ENCODE measurements at regions not wholly inside any gene's neighbourhood (a gene's known extent, or its start where the extent isn't known, plus 50 kb on each side); places are given as distances from the start of the nearest gene placed in this dataset.
"Not testable (repeated sequence)": the region's sequence is repeated elsewhere in the genome, so short reads cannot be mapped to it uniquely, and the experiment has no call there.

DNA sequence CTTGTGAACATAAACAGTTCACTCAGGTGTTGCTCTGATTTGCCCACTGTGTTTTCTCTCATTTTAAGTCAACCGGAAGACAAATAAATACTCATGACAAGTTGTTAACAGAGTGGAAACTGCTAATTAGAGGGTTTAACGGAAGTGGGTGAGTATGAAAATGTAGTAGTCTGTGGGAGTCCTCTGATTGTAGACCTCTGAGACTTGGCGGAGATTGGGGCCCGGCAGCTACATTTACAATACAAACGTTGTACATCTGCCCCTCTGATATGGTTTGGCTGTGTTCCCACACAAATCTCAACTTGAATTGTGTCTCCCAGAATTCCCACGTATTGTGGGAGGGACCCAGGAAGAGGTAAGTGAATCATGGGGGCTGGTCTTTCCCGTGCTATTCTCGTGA is 107.3 kb upstream of the FAM98A start:
- no peak overlapping the region for H3K4me3 ChIP-seq (replicated peaks; ENCODE audit: low read depth, low read length)
- no peak for DNase-seq (ENCODE audit: extremely low read depth, low read depth)
- TF ChIP-seq, protein P1, sequence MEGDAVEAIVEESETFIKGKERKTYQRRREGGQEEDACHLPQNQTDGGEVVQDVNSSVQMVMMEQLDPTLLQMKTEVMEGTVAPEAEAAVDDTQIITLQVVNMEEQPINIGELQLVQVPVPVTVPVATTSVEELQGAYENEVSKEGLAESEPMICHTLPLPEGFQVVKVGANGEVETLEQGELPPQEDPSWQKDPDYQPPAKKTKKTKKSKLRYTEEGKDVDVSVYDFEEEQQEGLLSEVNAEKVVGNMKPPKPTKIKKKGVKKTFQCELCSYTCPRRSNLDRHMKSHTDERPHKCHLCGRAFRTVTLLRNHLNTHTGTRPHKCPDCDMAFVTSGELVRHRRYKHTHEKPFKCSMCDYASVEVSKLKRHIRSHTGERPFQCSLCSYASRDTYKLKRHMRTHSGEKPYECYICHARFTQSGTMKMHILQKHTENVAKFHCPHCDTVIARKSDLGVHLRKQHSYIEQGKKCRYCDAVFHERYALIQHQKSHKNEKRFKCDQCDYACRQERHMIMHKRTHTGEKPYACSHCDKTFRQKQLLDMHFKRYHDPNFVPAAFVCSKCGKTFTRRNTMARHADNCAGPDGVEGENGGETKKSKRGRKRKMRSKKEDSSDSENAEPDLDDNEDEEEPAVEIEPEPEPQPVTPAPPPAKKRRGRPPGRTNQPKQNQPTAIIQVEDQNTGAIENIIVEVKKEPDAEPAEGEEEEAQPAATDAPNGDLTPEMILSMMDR (IDR thresholded peaks at IDR 0.05; ENCODE audit: low read depth, low read length, missing control alignments), result no peak

DNA sequence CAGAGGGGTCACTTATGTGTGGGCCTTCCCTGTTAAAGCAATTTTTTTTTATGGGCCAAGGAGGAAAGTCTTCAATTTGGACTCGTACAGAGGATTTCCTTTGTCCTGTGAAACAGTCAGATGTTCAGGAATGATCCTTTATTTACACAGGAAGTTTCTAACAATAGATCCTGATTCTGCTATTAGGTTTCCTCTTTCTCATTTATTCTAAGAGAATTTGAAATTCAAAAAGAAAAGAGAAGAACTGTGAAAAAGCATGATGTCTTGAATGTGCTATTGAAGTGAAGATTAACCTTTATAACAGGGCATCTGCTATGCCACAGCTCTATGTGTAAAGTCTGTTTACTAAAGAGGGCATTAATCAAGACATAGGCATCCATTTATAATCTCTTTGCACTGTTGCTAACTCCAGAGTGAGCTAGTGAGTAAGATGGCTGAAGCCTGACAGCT is 105.3 kb upstream of the FAM98A start:
- DNase-seq (ENCODE audit: extremely low read depth, low read depth), result no peak
- no peak overlapping the region for H3K4me3 ChIP-seq (replicated peaks; ENCODE audit: low read depth, low read length)
- TF ChIP-seq, protein P1 (IDR thresholded peaks at IDR 0.05; ENCODE audit: low read depth, low read length, missing control alignments), result no peak

DNA sequence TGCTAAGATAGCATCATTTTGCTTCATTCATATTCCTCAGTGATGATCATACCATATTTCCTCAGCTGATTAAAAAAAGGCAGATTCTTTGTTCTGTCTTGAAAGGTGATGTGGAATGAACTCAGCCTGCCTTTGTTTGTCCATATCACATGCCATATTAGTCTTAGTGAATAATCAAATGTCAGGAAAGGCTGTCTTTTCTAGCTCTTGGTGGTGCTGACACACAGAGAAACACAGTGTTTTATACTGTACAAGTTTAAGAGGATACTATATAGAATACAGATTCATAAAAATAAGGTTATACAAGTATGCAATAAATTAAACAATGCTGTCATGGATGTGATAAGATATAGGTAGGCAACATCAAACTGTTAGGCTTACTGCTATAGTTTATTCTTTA is 97.1 kb upstream of the FAM98A start:
- no peak for DNase-seq (ENCODE audit: extremely low read depth, low read depth)
- TF ChIP-seq, protein P1 (IDR thresholded peaks at IDR 0.05; ENCODE audit: low read depth, low read length, missing control alignments), result no peak
- H3K4me3 ChIP-seq (replicated peaks; ENCODE audit: low read depth, low read length), result no peak overlapping the region

DNA sequence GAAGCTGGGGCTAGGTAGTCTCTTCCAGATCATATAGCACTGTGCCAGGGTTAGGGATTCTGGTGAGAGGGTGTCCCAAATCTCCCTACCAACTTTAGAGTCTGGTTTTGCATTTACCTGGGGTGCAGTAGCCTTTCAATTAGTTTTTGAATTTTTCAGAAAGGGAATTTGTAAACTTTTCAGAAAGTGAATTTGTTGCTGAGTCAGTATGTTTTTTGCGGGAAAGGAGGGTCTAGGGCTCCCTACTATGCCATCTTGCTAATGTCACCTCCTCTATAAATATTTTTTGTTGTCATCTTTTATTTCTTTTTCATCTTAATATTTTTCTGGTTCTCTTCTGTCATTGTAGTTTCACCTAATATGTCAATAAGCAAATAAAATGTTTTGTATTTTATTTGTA is 95.8 kb upstream of the FAM98A start:
- no peak overlapping the region for H3K4me3 ChIP-seq (replicated peaks; ENCODE audit: low read depth, low read length)
- DNase-seq (ENCODE audit: extremely low read depth, low read depth), result no peak
- TF ChIP-seq, protein P1 (IDR thresholded peaks at IDR 0.05; ENCODE audit: low read depth, low read length, missing control alignments), result no peak

DNA sequence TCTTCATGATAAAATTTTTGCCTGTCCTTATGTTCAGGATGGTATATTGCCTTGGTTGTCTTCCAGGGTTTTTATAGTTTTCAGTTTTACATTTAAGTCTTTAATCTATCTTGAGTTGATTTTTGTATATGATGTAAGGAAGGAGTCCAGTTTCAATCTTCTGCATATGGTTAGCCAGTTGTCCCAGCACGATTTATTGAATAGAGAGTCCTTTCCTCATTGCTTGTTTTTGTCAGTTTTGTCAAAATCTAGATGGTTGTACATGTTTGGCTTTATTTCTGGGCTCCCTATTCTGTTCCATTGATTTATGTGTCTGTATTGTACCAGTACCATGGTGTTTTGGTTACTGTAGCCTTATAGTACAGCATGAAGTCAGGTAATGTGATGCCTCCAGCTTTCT is 91.6 kb upstream of the FAM98A start:
- H3K4me3 ChIP-seq (replicated peaks; ENCODE audit: low read depth, low read length); DNase-seq (ENCODE audit: extremely low read depth, low read depth): not testable (repeated sequence)

DNA sequence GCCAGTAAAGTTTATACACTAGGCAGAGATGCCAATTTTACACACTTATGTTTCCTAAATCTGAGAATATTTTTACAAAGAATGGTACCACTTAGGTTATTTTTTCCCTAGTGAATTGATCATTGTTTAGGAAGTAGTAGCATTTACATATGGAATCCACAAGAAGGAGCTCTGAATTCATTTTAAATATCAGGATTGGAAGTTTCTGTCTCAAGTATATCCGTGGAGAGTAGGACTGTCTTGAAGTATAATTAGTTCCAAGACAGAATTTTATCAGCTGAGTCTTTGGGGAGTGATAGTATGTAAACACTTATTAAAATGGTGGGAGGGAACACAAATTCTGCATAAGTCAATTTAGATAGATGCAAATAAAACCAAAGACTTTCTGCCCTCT is 82.3 kb upstream of the FAM98A start:
- H3K4me3 ChIP-seq (replicated peaks; ENCODE audit: low read depth, low read length), result no peak overlapping the region
- DNase-seq (ENCODE audit: extremely low read depth, low read depth), result no peak
- TF ChIP-seq, protein P1 (IDR thresholded peaks at IDR 0.05; ENCODE audit: low read depth, low read length, missing control alignments), result no peak

DNA sequence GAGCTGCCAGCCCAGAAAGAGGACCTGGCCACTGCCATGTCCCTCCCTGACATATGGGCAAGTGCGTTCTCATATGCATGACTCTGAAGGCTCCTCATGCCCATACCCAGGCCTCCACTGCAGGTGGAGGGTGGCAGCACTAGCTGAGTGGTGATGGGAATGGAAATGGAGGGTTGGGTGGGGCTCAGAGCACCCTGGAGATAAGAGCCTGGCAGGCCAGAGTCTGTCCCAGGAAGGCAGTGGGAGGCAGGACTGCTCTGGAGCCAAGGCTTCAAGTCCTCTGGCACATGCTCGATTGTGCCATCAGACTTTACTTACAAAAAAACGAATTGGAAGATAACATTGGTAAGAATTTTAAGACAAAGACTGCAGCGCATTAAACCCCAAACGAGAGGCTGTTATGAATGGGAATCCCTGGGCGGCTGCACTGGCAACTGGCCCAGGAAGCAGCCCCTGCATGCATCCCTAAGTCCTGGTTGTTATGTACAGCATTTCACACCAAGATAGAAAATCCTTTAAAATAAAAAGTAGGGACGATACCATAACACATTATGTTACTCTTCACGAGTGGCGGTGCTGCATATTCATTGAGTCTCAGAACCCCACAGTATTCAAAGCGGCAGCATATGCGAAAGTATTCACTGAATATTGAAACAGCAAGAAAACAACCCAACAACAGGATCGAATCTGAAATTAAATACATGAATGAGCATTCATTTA is 81.7 kb upstream of the FAM98A start:
- no peak overlapping the region for H3K4me3 ChIP-seq (replicated peaks; ENCODE audit: low read depth, low read length)
- TF ChIP-seq, protein P1 (IDR thresholded peaks at IDR 0.05; ENCODE audit: low read depth, low read length, missing control alignments), result no peak
- DNase-seq (ENCODE audit: extremely low read depth, low read depth), result no peak

Measured in HFF-Myc (cell line).